Left cardiac atrium (tissue), 4 donors: ENCODE measurements at regions not wholly inside any gene's neighbourhood (a gene's known extent, or its start where the extent isn't known, plus 50 kb on each side); places are given as distances from the start of the nearest gene placed in this dataset.
"Not testable (repeated sequence)": the region's sequence is repeated elsewhere in the genome, so short reads cannot be mapped to it uniquely, and the experiment has no call there.

ENCODE experiments used
- ATAC-seq, 2 donors: fragments of 200-7000 bp; cut with Tn5 transposase; one replicate each; pipeline ENCODE4 v1.9.1; 2020; ENCODE audit warnings: mild to moderate bottlenecking in 2 of 2, moderate library complexity in 2 of 2
- DNase-seq: peaks from one replicate; pipeline ENCODE4 v3.0.0-alpha.2; 2020
- intact Hi-C, 2 donors: fragments of 100-400 bp; cut with DNase I; formaldehyde crosslinking; loops; one replicate each; pipeline versions ENCODE4 v1.14.1 to v1.15.1; 2022 to 2023
- donor health status: DM: no; HTN: yes; CAD: no.
- donor health status: DM: no; HTN: yes; CAD: no; lungs with severe emphysema.
- donor health status: DM: yes; HTN: yes; CAD: no.
- donor health status: Dilated cardiomyopathy.

GRCh38 chr10:33074443-33074842 is 116.4 kb upstream of the ITGB1 start:
- ATAC-seq (peak; percentile 62 to 79), DNase-seq (no peak)
- intact Hi-C loops = no loop called here

- intact Hi-C loops = no loop called here
- peak; percentile 30 for DNase-seq
- peak in 1 of 2 donors; percentile 76 for ATAC-seq
These were observed 115.8 kb upstream of the ITGB1 start for GRCh38 chr10:33073641-33074415.

GRCh38 chr10:33071857-33072256 is 113.8 kb upstream of the ITGB1 start:
- no peak for DNase-seq
- intact Hi-C loops = no loop called here
- ATAC-seq = no peak

GRCh38 chr10:33070101-33070500 is 112.1 kb upstream of the ITGB1 start:
- ATAC-seq (no peak), DNase-seq (no peak)
- intact Hi-C loops = no loop called here

GRCh38 chr10:33067917-33068316 is 109.9 kb upstream of the ITGB1 start:
- intact Hi-C loops = no loop called here
- no peak for DNase-seq
- ATAC-seq = no peak

- no peak for ATAC-seq
These were observed 109.5 kb upstream of the ITGB1 start for GRCh38 chr10:33067481-33067880.

GRCh38 chr10:33066558-33067236 is 108.7 kb upstream of the ITGB1 start:
- intact Hi-C loops = no loop called here
- ATAC-seq = no peak
- no peak for DNase-seq

More at GRCh38 chr10:33067481-33067880, 109.5 kb upstream of the ITGB1 start:
- intact Hi-C loops = no loop called here
- DNase-seq = no peak

GRCh38 chr10:33065111-33065510 is 107.1 kb upstream of the ITGB1 start:
- ATAC-seq = no peak
- intact Hi-C loops = no loop called here

GRCh38 chr10:33064706-33065105 is 106.7 kb upstream of the ITGB1 start:
- intact Hi-C loops = no loop called here
- DNase-seq = no peak
- no peak for ATAC-seq

More at GRCh38 chr10:33065111-33065510, 107.1 kb upstream of the ITGB1 start:
- no peak for DNase-seq

GRCh38 chr10:33057620-33058019 is 99.6 kb upstream of the ITGB1 start:
- ATAC-seq = no peak
- intact Hi-C loops = no loop called here
- no peak for DNase-seq

GRCh38 chr10:33056828-33057596 is 99.0 kb upstream of the ITGB1 start:
- DNase-seq = no peak
- ATAC-seq = no peak
- intact Hi-C loops = no loop called here

GRCh38 chr10:33055625-33056024 is 97.6 kb upstream of the ITGB1 start:
- DNase-seq (no peak), ATAC-seq (no peak)
- intact Hi-C loops = no loop called here

- DNase-seq (no peak), ATAC-seq (no peak)
- intact Hi-C loops = no loop called here
These were observed 95.1 kb upstream of the ITGB1 start for GRCh38 chr10:33052915-33053810.

GRCh38 chr10:33052263-33052875 is 94.3 kb upstream of the ITGB1 start:
- ATAC-seq (no peak), DNase-seq (no peak)
- intact Hi-C loops = no loop called here

- intact Hi-C loops = not testable (repeated sequence)
These were observed 92.2 kb upstream of the ITGB1 start for GRCh38 chr10:33049963-33050920.

GRCh38 chr10:33048223-33048622 is 90.2 kb upstream of the ITGB1 start:
- DNase-seq = no peak

More at GRCh38 chr10:33049963-33050920, 92.2 kb upstream of the ITGB1 start:
- not testable (repeated sequence) for ATAC-seq, DNase-seq

GRCh38 chr10:33047655-33048054 is 89.6 kb upstream of the ITGB1 start:
- DNase-seq (no peak), ATAC-seq (no peak)
- intact Hi-C loops = no loop called here

More at GRCh38 chr10:33048223-33048622, 90.2 kb upstream of the ITGB1 start:
- ATAC-seq = no peak
- intact Hi-C loops = no loop called here
